Activated CD4-positive, alpha-beta T cell treated with anti-CD3 and anti-CD28 coated beads for 1 hour (primary cell): ENCODE measurements at regions not wholly inside any gene's neighbourhood (a gene's known extent, or its start where the extent isn't known, plus 50 kb on each side); places are given as distances from the start of the nearest gene placed in this dataset.

Experiments
- DNase-seq: peaks from one replicate; pipeline ENCODE4 v3.0.0-alpha.2; 2020

DNA sequence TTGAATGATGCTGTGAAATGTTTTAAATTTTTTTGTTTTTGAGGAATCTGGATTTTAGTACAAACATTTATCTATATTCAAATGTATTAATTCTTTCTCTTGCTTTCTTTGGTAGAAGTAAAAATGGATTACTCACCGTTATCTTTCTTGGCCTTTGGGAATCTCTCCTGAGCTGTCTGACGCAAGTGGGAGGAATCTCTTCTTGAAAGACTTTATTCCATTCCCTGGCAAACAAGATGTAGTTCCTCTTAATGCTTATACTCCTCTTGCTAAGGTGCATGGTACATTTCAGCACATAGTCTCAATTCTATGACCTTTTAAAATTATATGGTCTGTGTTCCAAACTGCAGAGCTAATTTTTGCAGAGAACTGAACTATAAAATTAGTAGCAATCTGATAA lies 246.2 kb upstream of the SLC10A2 start:
- no peak for DNase-seq

DNA sequence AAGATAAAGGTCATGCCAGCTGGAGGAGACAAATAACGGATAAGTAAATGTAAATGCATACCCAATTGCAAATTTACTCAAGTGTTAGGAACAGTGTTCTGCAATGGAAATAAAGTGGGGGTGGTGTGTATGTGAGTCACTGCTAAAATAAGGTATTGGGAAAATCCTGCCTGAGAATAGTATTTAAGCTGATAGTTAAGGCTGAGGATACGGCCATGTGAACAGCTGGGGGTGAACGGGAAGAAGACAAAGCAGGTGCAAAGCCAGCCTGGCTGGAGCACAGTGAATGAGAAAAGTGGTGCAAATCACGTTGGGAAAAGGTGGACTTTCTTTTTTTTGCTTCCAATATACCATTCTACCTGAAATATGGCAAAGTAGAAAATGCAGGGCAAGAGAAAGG lies 242.4 kb upstream of the SLC10A2 start:
- DNase-seq: no peak

DNA sequence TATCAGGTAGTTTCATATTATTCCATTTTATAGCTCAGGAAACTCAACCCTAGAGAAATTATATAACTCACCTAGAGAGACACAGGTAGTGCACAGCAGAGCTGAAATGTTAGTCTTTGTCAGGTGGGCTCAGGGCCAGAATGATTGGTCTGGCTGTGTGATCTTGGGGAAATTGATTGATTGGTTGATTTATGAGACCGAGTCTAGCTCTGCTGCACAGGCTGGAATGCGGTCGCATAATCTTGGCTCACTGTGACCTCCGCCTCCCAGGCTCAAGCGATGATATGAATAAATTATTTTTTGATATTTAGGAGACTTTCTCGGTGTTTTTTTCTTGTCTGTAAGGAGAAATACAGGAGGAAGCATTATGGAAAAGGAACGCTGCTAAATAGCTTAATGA lies 239.9 kb upstream of the SLC10A2 start:
- no peak for DNase-seq

DNA sequence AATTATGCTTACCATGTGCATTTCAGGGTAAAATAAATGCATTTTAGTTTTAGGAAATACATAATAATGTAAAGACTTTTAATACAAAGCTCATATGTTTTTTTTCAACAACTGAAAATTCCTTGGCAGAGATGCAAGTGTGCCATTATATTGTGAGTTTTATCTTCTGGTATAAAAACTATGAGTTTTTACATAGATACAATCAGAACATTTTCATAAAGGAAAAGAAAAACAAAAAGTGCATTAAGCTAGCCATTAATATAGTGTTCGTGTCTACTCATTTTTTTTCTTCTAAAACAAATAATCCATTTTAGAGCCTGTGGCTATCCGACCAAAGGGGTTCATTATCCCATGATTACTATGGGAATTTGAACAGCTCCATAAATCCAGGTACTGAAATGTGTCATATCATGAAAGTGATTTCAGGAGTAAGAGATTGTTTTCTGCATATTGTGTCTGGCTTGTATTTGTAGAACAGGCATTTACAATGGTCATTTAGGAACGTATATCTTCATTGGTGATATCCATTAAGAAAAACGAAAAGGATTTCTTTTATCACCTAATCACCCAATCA lies 236.9 kb upstream of the SLC10A2 start:
- DNase-seq: no peak

DNA sequence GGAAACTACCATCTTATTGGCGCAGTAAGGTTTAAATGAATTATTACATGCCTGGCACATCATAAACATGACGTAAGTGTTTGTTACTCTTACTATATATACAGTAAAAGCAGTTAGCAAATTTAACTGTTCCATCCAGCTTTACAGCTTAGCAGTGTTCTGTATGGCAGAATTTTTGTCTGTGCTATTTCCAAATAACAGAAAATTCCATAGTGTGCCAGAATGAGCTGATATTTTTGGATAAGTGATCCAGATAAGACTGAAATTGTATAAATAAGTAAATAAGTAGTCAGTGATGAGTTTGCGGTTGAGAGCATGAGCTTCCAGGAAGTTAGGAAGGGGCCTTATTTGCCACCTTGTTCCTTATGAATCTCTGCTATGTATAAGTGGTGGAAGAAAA lies 236.5 kb upstream of the SLC10A2 start:
- DNase-seq: no peak

DNA sequence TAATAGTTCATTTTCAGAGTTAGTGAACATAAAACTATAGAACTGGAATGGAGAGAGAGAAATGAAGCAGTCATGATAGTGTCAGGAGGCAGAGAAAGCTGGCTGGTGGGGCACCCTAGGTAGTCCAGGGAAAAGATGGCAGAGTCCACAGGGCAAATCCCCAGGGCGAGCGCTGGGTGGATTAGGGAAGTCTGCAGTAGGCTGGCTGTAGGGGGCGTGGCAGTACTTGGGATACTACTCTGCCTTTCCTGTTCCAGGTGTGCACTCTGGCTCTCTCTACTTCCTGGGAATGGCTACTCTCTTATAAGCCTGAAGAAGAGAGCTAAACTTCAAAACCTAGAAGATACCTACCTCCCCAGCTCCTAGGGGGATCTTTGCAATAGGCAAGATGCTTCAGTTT lies 232.9 kb upstream of the SLC10A2 start:
- no peak for DNase-seq

DNA sequence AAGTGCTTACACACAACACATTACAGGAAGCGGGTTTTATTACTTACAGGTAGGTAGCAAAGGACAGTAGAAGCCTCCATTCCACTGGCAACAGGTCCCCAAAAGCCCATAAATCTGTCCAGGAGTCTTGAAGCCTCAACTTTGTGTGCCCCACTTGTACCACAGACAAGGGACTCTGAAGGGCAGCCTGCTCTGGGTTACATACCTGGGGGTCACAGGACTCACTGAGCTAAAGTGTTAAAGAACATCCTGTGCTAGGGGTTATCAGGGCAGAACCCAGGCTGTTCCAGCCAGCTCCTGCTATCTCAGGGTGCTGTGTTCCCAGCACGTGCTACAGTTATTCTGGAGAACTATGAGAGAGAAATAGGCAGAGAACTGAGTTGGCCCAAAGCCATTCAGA lies 230.9 kb upstream of the SLC10A2 start:
- DNase-seq: no peak

DNA sequence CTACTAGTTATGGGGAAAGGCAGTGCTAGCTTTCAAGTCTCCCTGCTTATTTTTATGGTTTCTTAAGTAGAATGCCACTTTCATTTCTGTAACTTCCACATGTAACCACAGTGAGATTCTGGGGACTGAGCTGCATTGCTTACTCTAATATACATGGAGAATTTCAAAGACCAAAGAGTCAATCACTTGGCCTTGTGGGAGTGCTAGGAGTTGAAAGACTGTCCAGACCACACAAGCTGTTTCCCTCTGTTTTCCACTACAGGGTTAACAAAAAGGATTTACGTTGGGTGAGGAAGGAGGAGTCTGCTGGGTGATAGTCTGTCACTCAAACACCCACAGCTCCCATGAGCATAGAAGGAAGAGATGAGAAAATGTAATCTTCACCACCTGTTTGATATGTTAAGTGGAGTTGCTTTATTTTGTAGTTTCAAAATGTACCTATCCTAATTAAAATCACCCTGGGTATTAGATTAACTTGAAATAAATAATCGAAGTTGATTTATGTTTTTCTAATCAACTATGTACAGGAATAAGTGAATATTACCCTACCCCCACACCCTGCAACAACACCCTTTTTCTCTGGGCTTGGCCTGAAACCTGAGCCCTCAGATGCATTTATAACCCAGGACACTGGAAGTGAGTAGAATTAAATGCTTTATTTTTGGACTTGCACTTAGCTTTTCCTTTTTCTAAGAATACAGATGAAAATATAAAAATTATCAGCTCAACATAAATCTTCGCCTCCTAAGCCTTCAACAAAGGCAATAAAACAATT lies 225.8 kb upstream of the SLC10A2 start:
- DNase-seq: no peak

DNA sequence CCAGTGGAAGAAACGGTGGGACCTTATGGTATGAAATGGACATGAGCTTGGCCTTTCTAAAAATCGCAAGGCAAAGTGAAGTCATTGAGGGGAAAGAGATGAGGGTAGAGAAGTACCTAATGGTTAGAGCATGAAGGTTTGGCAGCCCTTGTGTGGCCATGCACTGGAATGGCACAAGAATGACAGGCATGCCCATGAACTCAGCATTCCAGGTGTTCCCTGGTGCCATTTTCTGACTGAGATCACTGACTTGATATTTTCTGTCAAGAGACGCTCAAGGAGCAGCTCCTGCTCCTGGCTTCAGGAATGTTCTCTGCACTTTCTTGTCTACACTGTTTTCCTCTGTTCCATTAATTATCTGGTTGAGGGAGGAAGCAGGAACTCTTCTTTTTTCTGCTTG lies 225.0 kb upstream of the SLC10A2 start:
- DNase-seq: no peak

DNA sequence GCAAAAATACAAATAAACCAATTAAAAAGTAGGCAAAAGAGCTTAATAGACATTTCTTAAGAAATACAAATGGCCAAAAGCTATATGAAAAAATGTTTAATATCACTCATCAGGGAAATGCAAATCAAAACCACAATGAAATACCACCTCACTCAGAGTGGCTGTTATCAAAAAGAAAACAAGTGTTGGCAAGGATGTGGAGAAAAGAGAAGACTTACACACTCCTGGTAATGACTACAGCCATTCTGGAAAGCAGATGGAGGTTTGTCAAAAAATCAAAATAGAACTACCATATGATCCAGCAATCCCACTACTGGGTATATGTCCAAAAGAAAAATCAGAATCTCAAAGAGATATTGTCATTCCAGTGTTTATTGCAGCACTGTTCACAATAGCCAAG lies 223.5 kb upstream of the SLC10A2 start:
- no peak for DNase-seq

DNA sequence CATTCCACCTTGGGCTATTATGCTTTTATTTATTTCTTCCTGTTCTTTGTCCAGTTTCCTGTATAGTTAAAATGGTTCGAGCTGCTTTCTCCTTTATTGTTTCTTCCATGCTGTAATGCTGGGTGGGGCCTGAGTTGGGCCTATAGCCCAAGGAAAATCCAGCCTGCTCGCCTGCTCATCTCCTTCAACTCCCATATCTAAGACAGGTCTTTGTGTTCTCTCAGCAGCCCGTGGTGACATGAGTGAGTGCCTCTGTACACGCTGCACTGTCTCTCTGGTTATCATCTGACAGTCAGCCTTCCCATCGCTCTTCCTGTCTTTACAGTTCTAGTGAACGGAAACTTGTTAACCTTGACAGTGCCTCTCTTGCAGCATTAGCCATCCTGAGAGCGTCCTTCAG lies 221.9 kb upstream of the SLC10A2 start:
- no peak for DNase-seq

DNA sequence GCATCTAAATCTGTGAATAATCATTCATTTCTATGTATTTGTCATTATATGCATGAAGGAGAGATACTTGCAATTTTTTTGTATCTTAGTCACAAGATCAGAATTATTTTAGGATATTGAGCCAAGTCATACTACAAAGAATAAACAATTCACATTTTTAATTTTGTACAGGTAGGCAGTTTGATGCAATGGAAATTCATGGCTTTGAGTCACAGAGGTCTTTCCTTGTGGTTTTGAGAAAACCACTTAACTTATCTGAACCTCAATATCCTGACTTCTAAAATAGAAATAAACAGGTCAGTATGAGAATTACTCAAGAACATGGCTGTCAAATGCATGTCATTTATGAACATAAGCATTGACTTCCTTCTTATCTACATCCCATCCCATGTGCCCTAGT lies 221.4 kb upstream of the SLC10A2 start:
- no peak for DNase-seq

DNA sequence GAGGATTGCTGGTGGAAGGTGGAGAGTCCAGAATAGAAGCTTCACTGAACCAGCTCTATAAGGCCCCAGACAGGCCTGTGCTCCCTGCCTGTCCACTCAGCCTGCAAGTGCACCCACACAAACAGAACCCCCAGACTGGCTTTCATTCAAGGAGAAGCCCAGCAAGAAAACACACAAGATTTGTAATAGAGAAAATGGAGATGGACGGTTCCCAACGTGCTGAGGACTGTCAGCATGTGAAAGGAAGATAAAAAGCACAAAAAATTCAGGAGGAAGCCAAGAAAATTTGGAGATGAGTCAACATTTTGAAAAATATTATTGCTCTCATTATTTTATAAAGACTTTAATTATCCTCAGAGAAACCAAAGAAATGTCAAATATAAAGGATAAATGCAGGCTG lies 218.2 kb upstream of the SLC10A2 start:
- no peak for DNase-seq

DNA sequence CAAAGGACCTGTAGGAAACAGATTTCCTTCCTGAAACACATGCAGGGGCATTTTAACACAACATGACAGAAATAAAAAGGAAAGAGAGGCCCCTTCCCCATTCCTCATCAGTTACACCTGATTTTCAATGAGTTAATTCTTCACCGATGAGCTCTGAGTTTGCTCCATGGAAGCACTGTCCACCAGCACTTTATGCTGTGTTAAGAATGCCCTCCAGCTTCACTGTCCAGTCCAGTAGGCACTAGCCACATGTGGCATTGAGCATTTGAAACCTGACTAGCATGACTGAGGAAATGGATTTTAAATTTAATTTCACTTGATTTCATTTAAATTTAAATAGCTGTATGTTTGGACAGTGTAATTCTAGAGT lies 217.2 kb upstream of the SLC10A2 start:
- no peak for DNase-seq

DNA sequence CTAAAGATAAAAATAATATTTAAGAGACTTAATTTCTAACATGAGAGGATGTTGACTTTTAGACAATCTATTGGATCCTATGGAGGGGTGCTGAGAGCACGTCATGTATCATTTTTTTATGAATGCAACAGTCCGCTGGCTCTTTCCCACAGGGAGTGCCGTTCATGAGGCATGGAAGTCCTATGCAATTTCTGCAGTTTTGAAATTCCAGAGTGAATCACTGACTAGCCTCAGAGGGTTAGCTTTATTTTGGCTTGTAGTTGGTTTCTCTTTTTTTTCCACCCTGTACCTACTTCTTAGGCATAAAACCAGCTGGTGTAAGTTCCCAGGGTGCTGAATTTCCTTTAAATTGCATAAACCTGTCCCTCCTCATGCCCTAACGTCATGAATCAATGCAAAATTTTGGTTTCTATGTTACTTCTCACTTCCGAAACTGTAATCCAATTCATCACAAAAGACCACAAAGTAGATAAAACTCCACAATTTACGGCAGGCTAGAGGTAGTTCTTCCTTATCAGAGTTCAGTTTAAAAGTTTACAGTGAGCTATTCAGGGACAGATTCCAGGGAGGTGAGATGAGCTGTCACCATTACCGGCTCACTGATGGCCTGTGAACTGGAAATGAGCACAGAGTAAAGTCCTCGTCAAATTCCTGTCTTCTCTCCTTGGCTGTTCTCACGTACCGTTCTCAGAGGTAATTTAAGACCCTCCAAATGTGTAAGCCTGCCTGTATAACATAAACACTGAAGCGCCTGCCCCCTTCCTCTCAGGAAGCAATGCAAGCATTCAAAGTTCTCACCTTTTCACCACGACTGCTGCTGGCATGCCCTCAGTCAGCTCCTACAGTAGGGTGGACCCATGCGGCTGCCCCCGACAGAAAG lies 216.6 kb upstream of the SLC10A2 start:
- DNase-seq: no peak

DNA sequence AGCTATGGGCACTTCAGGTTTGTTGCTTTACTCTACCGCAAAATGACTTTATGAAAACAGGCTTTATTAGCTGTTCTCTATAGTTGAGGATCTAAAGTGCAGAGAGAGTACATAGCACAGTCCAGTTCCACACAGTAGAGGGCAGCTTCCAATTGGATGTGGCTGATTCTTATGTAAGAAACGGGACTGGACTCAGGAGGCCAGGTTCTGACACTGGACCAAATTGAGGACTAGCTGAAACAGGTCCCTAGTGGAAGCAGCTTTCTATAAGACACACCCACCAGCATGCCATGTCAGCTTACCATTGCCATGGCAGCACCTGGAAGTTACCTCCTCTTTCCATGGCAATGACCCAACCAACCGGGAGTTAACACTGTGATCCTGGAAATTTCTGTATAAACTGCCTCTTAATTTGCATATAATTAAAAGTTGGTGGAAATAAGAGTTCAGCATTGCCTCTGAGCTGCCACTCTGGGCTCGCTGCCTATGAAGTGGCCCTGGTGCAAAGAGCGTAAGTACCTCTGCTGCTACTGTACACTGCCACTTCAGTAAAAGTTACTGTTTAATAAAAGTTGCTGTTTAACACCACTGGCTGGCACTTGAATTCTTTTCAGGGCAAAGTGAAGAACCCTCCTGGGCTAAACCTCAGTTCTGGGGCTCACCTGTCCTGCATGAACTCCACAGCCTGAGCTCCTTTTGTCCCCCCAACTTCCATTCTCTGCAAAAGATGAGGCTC lies 211.9 kb upstream of the SLC10A2 start:
- DNase-seq: no peak

DNA sequence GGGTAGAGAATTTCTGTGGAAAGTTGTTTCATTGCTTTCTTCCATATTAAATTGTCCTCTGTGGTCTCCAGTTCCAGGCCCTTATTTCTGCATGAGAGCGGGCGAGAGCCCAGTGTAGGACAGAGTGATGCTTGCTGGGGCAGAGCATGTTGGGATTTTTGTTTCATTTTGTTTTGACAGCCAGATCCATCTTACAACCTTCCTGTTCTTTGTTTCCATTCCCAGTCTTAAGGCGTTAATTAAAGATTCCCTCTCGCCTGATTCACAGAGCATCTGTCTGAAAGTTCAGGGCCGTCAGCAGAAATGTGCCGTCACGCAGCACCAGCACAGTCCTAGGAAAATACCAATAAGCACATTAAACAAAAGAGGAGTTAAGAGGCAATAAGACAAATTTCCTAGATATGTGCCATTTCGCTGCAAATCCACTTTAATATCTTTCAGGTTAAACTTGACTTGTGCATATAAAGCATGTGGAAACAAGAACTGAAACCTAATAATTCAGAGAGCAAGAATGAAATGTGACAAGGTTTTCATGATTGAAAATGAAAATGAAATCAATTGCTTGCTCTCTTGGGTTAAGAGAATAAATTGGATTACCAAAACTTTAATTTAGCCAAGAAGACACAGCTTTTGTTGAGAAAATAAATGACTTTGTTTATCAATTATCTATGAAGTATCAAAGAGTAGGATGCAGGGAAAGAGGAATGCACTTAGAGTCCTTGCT lies 210.7 kb upstream of the SLC10A2 start:
- no peak for DNase-seq

DNA sequence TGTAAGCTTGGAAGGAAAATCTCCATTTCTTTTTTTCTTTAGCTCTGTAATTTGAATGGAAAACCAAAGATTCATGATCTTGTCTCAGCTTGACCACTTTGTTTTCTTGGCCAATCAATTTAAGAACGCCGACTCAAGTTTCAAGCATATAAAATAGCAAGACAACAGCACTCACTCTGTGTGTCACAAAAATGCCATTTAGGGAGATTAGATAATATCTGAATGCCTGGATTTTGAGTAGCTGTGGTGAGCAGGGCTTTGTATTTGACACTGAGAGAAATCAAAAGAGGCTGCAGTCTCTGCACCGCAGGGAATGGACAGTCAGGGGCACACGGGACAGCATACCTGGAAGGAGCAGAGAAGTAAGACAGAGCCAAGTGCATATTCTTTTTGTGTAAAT lies 209.5 kb upstream of the SLC10A2 start:
- DNase-seq: no peak

DNA sequence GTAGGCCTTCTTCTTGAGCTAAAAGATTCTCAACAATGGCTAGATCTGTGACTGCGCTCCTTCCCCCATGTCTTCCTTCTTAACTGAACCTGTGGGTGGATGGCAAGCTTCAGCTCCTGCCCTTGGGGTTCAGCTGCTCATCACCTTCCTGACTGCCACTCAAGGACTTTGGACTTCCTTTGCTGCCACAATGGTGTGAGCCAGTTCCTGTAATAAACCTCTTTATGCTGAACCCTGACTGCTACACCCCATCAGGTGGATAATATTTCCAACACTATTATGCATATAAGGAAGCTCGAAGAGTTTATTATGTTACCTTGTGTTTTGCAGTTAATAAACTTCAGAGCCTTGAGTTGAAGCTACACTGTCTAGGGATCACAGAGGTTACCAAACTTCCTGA lies 208.9 kb upstream of the SLC10A2 start:
- no peak for DNase-seq

DNA sequence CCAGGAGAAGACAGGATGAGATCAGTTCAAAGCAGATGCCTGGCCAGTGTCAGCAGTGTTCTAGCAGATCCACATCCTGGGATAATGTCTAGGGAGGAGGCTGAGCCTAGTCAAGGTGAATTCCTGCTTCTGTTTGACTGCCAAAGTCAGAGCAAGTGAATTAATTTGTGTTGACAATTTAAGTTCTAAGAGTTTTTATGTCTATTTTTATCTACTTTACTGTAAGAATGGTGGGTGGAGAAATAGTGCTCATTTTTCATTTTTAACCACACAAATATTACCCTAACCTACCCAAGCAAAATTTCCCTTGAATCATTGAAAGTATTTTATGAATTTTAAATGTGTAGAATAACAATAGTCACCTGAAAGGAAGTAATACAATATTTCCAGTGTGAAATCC lies 207.6 kb upstream of the SLC10A2 start:
- no peak for DNase-seq

DNA sequence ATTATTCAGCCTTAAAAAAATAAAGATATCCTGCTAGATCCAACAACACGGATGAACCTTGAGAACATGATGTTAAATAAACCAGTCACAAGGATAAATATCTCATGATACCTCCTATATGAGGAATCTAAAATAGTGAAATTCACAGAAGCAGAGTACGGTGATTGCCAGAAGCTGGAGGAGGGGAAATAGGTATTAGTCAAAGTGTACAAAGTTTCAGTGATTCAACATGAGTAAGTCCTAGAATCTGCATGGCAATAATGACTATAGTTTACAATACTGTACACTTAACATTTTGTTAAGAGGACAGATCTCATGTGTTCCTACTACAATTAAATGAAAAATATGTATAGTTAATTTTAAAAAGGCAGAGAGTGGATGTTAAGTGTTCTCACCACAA lies 206.6 kb upstream of the SLC10A2 start:
- DNase-seq: no peak

DNA sequence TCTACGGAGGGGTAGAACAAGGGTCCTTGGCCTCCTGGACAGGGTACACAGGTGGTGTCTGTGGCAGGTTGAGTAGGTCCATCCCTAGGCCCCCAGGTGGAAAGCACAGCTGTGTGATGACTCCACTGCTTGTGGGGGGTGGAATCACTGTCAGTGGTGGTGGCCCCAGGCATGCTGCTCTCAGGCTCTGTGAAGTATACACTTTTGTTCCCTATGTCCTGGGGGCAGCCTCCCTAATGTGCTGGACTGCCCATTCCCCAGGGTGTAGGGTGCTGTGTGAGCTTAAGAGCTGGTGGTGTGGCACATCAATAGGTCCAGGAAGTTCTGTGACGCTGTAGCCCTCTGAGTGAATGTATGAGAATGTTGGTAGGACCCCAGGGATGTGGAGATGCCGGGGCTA lies 197.2 kb upstream of the SLC10A2 start:
- no peak for DNase-seq
